MM.1S (cell line): ENCODE measurements at regions not wholly inside any gene's neighbourhood (a gene's known extent, or its start where the extent isn't known, plus 50 kb on each side); places are given as distances from the start of the nearest gene placed in this dataset.

Source experiments
- DNase-seq: peaks from one replicate; pipeline ENCODE4 v3.0.0-alpha.2; 2015
- H2AFZ ChIP-seq: fragments of 300-600 bp; sonication (generic); 2 replicates; pipeline ENCODE4 v1.6.0; 2016; ENCODE audit warnings: antibody characterized with exemption, low read length
- H3F3A ChIP-seq: fragments of 300-600 bp; sonication (generic); 2 replicates; pipeline ENCODE4 v1.6.1; 2016; ENCODE audit warnings: mild to moderate bottlenecking, antibody characterized with exemption, low read length, moderate library complexity, mixed read lengths; ENCODE audit not compliant: insufficient read depth
- H3K27ac ChIP-seq: fragments of 300-600 bp; sonication (generic); 2 replicates; pipeline ENCODE4 v1.5.1; 2016; ENCODE audit warnings: mild to moderate bottlenecking, low read length
- H3K27me3 ChIP-seq: fragments of 300-600 bp; sonication (generic); replicated peaks from 2 replicates; pipeline ENCODE4 v1.6.0; 2016; ENCODE audit warnings: low read length; ENCODE audit not compliant: insufficient read depth
- H3K36me3 ChIP-seq: fragments of 300-600 bp; sonication (generic); replicated peaks from 2 replicates; pipeline ENCODE4 v1.6.1; 2016; ENCODE audit warnings: mild to moderate bottlenecking, low read length, mixed read lengths; ENCODE audit not compliant: insufficient read depth
- H3K4me1 ChIP-seq: fragments of 300-600 bp; sonication (generic); 2 replicates; pipeline ENCODE4 v1.6.1; 2016; ENCODE audit warnings: low read length, mixed read lengths
- H3K4me2 ChIP-seq: fragments of 300-600 bp; sonication (generic); 2 replicates; pipeline ENCODE4 v1.6.0; 2016; ENCODE audit warnings: low read depth, low read length
- H3K4me3 ChIP-seq: fragments of 300-600 bp; sonication (generic); 2 replicates; pipeline ENCODE4 v1.5.1; 2016; ENCODE audit warnings: low read length, mixed read lengths
- H3K79me2 ChIP-seq: fragments of 300-600 bp; sonication (generic); 2 replicates; pipeline ENCODE4 v1.6.1; 2016; ENCODE audit warnings: mixed run types, low read length, mixed read lengths
- H3K9ac ChIP-seq: fragments of 300-600 bp; sonication (generic); 2 replicates; pipeline ENCODE4 v1.6.1; 2016; ENCODE audit warnings: low read length, mixed read lengths
- H3K9me2 ChIP-seq: fragments of 300-600 bp; sonication (generic); replicated peaks from 2 replicates; pipeline ENCODE4 v1.6.1; 2016; ENCODE audit warnings: mild to moderate bottlenecking, low read length, mixed read lengths; ENCODE audit not compliant: insufficient read depth
- H3K9me3 ChIP-seq: fragments of 300-600 bp; sonication (generic); replicated peaks from 2 replicates; pipeline ENCODE4 v1.6.1; 2016; ENCODE audit warnings: mild to moderate bottlenecking, low read length, mixed read lengths; ENCODE audit not compliant: insufficient read depth
- H4K20me1 ChIP-seq: fragments of 300-600 bp; sonication (generic); 2 replicates; pipeline ENCODE4 v1.6.1; 2016; ENCODE audit warnings: mild to moderate bottlenecking, low read length, moderate library complexity, mixed read lengths; ENCODE audit not compliant: insufficient read depth
- CTCF ChIP-seq: fragments of 300-600 bp; sonication (generic); IDR thresholded peaks from 2 replicates; pipeline ENCODE4 v1.5.1; 2016; ENCODE audit warnings: antibody characterized with exemption, low read length, mixed read lengths
- EZH2 ChIP-seq: fragments of 300-600 bp; sonication (generic); optimal IDR thresholded peaks from 2 replicates; pipeline ENCODE3; 2017; ENCODE audit warnings: low read depth, mild to moderate bottlenecking, antibody characterized with exemption, low read length, mixed read lengths
- EZH2phosphoT487 ChIP-seq: fragments of 300-600 bp; sonication (generic); IDR thresholded peaks from 2 replicates; pipeline ENCODE4 v1.6.1; 2018; ENCODE audit warnings: antibody characterized with exemption, low read length

GRCh38 chr6:21451546-21452013 lies 142.0 kb upstream of the SOX4 start:
- DNase-seq, result no peak
- Histone ChIP-seq H3K27ac (no peak overlapping the region), H3K36me3 (no peaks in the 10 kb centered on the region)

GRCh38 chr6:21454262-21454661 lies 139.3 kb upstream of the SOX4 start:
- H3F3A ChIP-seq, result no peaks in the 10 kb centered on the region
- no peaks in the 10 kb centered on the region for H3K36me3 ChIP-seq
- no peak overlapping the region for H3K9ac ChIP-seq
- DNase-seq, result no peak
- no peak overlapping the region for H3K4me3 ChIP-seq
- H3K27me3 ChIP-seq, result no peaks in the 10 kb centered on the region
- H3K9me2 ChIP-seq, result no peaks in the 10 kb centered on the region
- H3K27ac ChIP-seq, result no peak overlapping the region
- no peaks in the 10 kb centered on the region for H3K4me1 ChIP-seq
- no peaks in the 10 kb centered on the region for H4K20me1 ChIP-seq
- no peaks in the 10 kb centered on the region for H3K79me2 ChIP-seq
- no peaks in the 10 kb centered on the region for H3K9me3 ChIP-seq
- TF ChIP-seq CTCF, result no peak
- TF ChIP-seq EZH2, result no peak
- TF ChIP-seq EZH2phosphoT487, result no peak
- no peak overlapping the region for H2AFZ ChIP-seq
- no peak overlapping the region for H3K4me2 ChIP-seq

More at GRCh38 chr6:21451546-21452013, 142.0 kb upstream of the SOX4 start:
- H3K9me3 ChIP-seq, result no peaks in the 10 kb centered on the region
- H3K27me3 ChIP-seq, result no peaks in the 10 kb centered on the region
- no peak overlapping the region for H3K4me2 ChIP-seq
- no peaks in the 10 kb centered on the region for H3F3A ChIP-seq
- H2AFZ ChIP-seq, result no peak overlapping the region
- TF ChIP-seq EZH2, result no peak
- TF ChIP-seq CTCF, result no peak
- TF ChIP-seq EZH2phosphoT487, result no peak
- no peaks in the 10 kb centered on the region for H3K4me1 ChIP-seq
- no peaks in the 10 kb centered on the region for H3K79me2 ChIP-seq
- no peaks in the 10 kb centered on the region for H3K9me2 ChIP-seq
- no peaks in the 10 kb centered on the region for H4K20me1 ChIP-seq
- no peak overlapping the region for H3K9ac ChIP-seq
- no peak overlapping the region for H3K4me3 ChIP-seq

- no peaks in the 10 kb centered on the region for H3K36me3 ChIP-seq
- H3K4me1 ChIP-seq, result no peaks in the 10 kb centered on the region
- TF ChIP-seq EZH2phosphoT487, result no peak
- no peak for TF ChIP-seq EZH2
- TF ChIP-seq CTCF, result no peak
- H3K4me2 ChIP-seq, result no peak overlapping the region
- H2AFZ ChIP-seq, result no peak overlapping the region
- no peaks in the 10 kb centered on the region for H3F3A ChIP-seq
- no peak for DNase-seq
- no peak overlapping the region for H3K4me3 ChIP-seq
- H3K9ac ChIP-seq, result no peak overlapping the region
- no peaks in the 10 kb centered on the region for H3K79me2 ChIP-seq
- no peak overlapping the region for H3K27ac ChIP-seq
- no peaks in the 10 kb centered on the region for H3K27me3 ChIP-seq
- no peaks in the 10 kb centered on the region for H3K9me2 ChIP-seq
- no peaks in the 10 kb centered on the region for H4K20me1 ChIP-seq
- no peaks in the 10 kb centered on the region for H3K9me3 ChIP-seq
Measured at GRCh38 chr6:21455071-21455470, 138.5 kb upstream of the SOX4 start.
